Sciatic nerve (tissue), 2 donors: ENCODE measurements at regions not wholly inside any gene's neighbourhood (a gene's known extent, or its start where the extent isn't known, plus 50 kb on each side); places are given as distances from the start of the nearest gene placed in this dataset.
A peak's percentile ranks its signal among the peaks of the same experiment; 100 is the strongest.

Experiments
- ATAC-seq: fragments of 200-7000 bp; cut with Tn5 transposase; one replicate; pipeline ENCODE4 v1.9.1; 2020; ENCODE audit warnings: mild to moderate bottlenecking, moderate library complexity
- DNase-seq: peaks from one replicate; pipeline ENCODE4 v3.0.0-alpha.2; 2020; ENCODE audit warnings: low spot score
- intact Hi-C: fragments of 100-400 bp; cut with DNase I; formaldehyde crosslinking; loops from one replicate; pipeline ENCODE4 v1.14.2; 2022
- donor health status: DM: no; HTN: no; CAD: no.
- donor health status: DM: no; HTN: no; CAD: no.

GRCh38 chr5:56534102-56534829 is 281.1 kb upstream of the MAP3K1 start:
- ATAC-seq (peak; percentile 47), DNase-seq (no peak)
- intact Hi-C loops = no loop called here

GRCh38 chr5:56532466-56532865 is 282.9 kb upstream of the MAP3K1 start:
- ATAC-seq = peak; percentile 31
- intact Hi-C loops = no loop called here

GRCh38 chr5:56530626-56531138 is 284.7 kb upstream of the MAP3K1 start:
- intact Hi-C loops = no loop called here
- DNase-seq (no peak), ATAC-seq (no peak)

More at GRCh38 chr5:56532466-56532865, 282.9 kb upstream of the MAP3K1 start:
- no peak for DNase-seq

GRCh38 chr5:56529666-56530430 is 285.5 kb upstream of the MAP3K1 start:
- ATAC-seq (no peak), DNase-seq (no peak)
- intact Hi-C loops = no loop called here

GRCh38 chr5:56527174-56527573 is 288.2 kb upstream of the MAP3K1 start:
- intact Hi-C loops = no loop called here
- no peak for DNase-seq
- ATAC-seq = no peak

- DNase-seq = no peak
- ATAC-seq = no peak
- intact Hi-C loops = no loop called here
Observed at GRCh38 chr5:56525113-56525512, 290.2 kb upstream of the MAP3K1 start.

GRCh38 chr5:56523790-56524575 is 290.9 kb upstream of the ANKRD55 start:
- ATAC-seq (no peak), DNase-seq (no peak)
- intact Hi-C loops = no loop called here

GRCh38 chr5:56522960-56523359 is 289.8 kb upstream of the ANKRD55 start:
- ATAC-seq (peak; percentile 94), DNase-seq (peak; percentile 67)
- intact Hi-C loops = no loop called here

GRCh38 chr5:56522169-56522568 is 289.0 kb upstream of the ANKRD55 start:
- no peak for DNase-seq
- intact Hi-C loops = no loop called here
- peak; percentile 13 for ATAC-seq

- no peak for DNase-seq
- intact Hi-C loops = no loop called here
- ATAC-seq = no peak
Observed at GRCh38 chr5:56520986-56521730, 288.0 kb upstream of the ANKRD55 start.

GRCh38 chr5:56518820-56519219 is 285.7 kb upstream of the ANKRD55 start:
- ATAC-seq (no peak), DNase-seq (no peak)
- intact Hi-C loops = no loop called here

GRCh38 chr5:56517011-56517416 is 283.9 kb upstream of the ANKRD55 start:
- intact Hi-C loops = no loop called here
- DNase-seq (no peak), ATAC-seq (no peak)

GRCh38 chr5:56516441-56516840 is 283.3 kb upstream of the ANKRD55 start:
- ATAC-seq = no peak
- DNase-seq = no peak
- intact Hi-C loops = no loop called here

GRCh38 chr5:56516035-56516434 is 282.9 kb upstream of the ANKRD55 start:
- ATAC-seq (no peak), DNase-seq (no peak)
- intact Hi-C loops = no loop called here

- ATAC-seq = no peak
- intact Hi-C loops = no loop called here
Observed at GRCh38 chr5:56515011-56515410, 281.9 kb upstream of the ANKRD55 start.

GRCh38 chr5:56514245-56514644 is 281.1 kb upstream of the ANKRD55 start:
- ATAC-seq (no peak), DNase-seq (no peak)
- intact Hi-C loops = no loop called here

More at GRCh38 chr5:56515011-56515410, 281.9 kb upstream of the ANKRD55 start:
- no peak for DNase-seq

- ATAC-seq (no peak), DNase-seq (no peak)
- intact Hi-C loops = no loop called here
Observed at GRCh38 chr5:56513141-56513540, 280.0 kb upstream of the ANKRD55 start.

GRCh38 chr5:56512313-56512996 is 279.3 kb upstream of the ANKRD55 start:
- intact Hi-C loops = no loop called here
- ATAC-seq (peak; percentile 82), DNase-seq (no peak)
